GM23248 (cell line): ENCODE measurements at regions not wholly inside any gene's neighbourhood (a gene's known extent, or its start where the extent isn't known, plus 50 kb on each side); places are given as distances from the start of the nearest gene placed in this dataset.

Source experiments
- EZH2 ChIP-seq: fragments of 200-600 bp; sonication (generic); IDR thresholded peaks from 2 replicates; pipeline ENCODE4 v1.6.1; 2018; ENCODE audit warnings: antibody characterized with exemption, mild to moderate bottlenecking; ENCODE audit not compliant: insufficient read depth, poor library complexity, severe bottlenecking
- EZH2phosphoT487 ChIP-seq: fragments of 200-600 bp; sonication (generic); IDR thresholded peaks from 2 replicates; pipeline ENCODE4 v1.6.1; 2018; ENCODE audit warnings: antibody characterized with exemption, moderate library complexity, mild to moderate bottlenecking, low read depth; ENCODE audit not compliant: insufficient read depth

DNA sequence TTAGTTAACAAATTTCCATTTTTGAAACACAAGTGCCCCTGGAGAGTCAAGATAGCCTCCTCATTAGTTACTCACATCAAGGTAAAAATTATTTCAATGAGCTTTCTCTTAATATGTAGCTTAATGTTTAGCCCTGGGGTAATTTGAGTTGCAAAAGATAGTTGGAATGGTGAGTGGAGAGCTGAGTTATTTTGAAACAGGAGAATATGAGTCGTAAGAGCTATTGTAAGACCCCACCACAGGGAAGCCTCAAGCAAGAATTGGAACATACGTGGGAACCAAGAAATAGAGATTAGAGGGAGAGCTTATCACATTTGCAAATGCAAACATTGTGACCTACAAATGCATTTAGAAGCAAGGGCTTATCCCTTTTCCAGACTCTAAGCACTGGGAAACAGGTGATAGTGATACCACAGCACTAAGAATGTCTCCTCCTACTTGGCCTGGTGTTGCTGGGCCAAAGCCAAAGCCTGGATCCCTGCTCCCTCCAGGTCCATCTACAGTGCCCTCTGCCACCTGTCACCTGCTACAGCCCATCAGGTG lies 635.1 kb downstream of the PTPRC start:
- TF ChIP-seq EZH2 (no peak), EZH2phosphoT487 (no peak)
